ENCODE measurements at regions not wholly inside any gene's neighbourhood (a gene's known extent, or its start where the extent isn't known, plus 50 kb on each side); places are given as distances from the start of the nearest gene placed in this dataset.
A peak's percentile ranks its signal among the peaks of the same experiment; 100 is the strongest.

DNA sequence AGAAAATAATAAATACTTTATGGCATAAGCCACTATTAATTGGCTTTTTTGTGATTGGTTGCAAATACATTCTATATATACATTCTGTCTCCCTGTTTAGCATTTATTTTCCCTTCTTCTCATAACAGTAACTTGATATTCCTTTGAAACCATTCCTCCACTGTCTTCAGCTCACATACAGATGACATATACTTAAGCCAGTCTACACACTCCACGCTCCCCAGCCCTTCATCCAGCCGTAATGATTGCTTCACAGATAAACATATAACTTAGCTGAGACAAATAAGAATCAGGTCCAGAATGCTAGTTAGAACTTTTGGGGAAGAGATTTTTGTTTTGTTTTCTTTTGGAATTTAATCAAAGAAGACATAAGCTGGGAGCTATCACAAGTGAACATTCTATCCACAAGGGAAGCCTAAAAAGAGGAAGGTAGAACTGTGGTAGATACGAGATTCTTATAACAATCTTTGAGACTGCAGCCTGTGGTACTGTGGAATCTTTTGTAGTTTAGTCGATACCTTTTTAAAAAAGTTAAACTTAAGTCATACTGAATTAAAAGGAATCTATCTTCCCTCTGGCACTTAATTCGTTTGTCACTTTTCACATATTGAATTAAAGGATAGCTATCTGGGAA is 365.1 kb upstream of the PRR16 start:
- DNase-seq = peak; percentile 0 to 16 (median 11)
- intact Hi-C loops (cut with micrococcal nuclease) = no loop called here
- no peak overlapping the region for H2AFZ ChIP-seq (ENCODE audit: insufficient read depth, low read depth, low read length, poor library complexity, severe bottlenecking)

DNA sequence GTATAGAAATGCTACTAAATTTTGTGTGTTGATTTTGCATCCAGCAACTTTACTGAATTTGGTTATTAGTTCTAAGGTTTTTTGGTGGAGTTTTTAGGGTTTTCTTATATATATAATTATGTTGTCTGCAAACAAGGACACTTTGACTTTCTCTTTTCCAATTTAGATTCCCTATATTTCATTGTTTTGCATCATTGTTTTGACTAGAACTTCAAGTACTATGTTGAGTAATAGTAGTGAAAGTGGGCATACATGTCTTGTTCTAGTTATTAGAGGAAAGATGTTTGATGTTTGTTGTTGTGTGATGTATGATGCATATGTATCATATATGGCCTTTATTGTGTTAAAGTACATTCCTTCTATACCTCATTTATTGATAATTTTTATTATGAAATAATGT is 362.3 kb upstream of the PRR16 start:
- TF ChIP-seq CTCF (IDR thresholded peaks at IDR 0.05) = no peak
- intact Hi-C loops (cut with micrococcal nuclease) = no loop called here

More for the DNA sequence above, 365.1 kb upstream of the PRR16 start:
- peak overlapping the region in 2 of 7 donors; percentile 60 to 79 for H3K27ac Mint-ChIP-seq
- H3K9me3 Mint-ChIP-seq = no peaks in the 10 kb centered on the region
- H3K9me3 ChIP-seq (replicated peaks in 1 of 2; ENCODE audit: control insufficient read depth in 1 of 2, insufficient read depth in 1 of 2, low read length in 2 of 2) = no peaks in the 10 kb centered on the region
- no peaks in the 10 kb centered on the region for H3K36me3 Mint-ChIP-seq
- H3K36me3 ChIP-seq (replicated peaks in 1 of 2; ENCODE audit: control insufficient read depth in 1 of 2, insufficient read depth in 2 of 2, low read length in 2 of 2) = no peaks in the 10 kb centered on the region
- no peaks in the 10 kb centered on the region for H4K20me1 ChIP-seq (ENCODE audit: insufficient read depth, low read length)
- peaks cover 0 to 1% (median 0%) of the 10 kb centered on the region in 3 donors for H3K27me3 Mint-ChIP-seq (ENCODE audit: low read depth in 3 of 3)
- no peak overlapping the region for H3K27ac ChIP-seq (ENCODE audit: low read depth in 1 of 2, low read length in 2 of 2)
- H3K4me3 ChIP-seq (replicated peaks in 1 of 3; ENCODE audit: low read depth in 2 of 3, low read length in 3 of 3) = peak overlapping the region in 1 of 3 experiments; percentile 36
- peaks cover 58% of the 10 kb centered on the region for H3K4me1 Mint-ChIP-seq
- H3K9ac ChIP-seq (ENCODE audit: insufficient read depth, low read length, poor library complexity, severe bottlenecking) = no peak overlapping the region
- WGBS (ENCODE audit: insufficient coverage) = no CpG with 5 or more reads among the region's 5 CpGs
- no peak for TF ChIP-seq CTCF (IDR thresholded peaks at IDR 0.05)
- peak overlapping the region; percentile 39 for H3K4me2 ChIP-seq (replicated peaks; ENCODE audit: extremely low read depth, low read length, poor library complexity, severe bottlenecking)
- no peaks in the 10 kb centered on the region for H3K27me3 ChIP-seq (ENCODE audit: control insufficient read depth in 2 of 2, insufficient read depth in 2 of 2, low read length in 2 of 2)
- H3K4me3 Mint-ChIP-seq = peak overlapping the region; percentile 68 to 75
- H3K4me1 ChIP-seq (ENCODE audit: control insufficient read depth in 1 of 2, insufficient read depth in 2 of 2, low read length in 2 of 2) = peaks cover 17 to 25% of the 10 kb centered on the region in 2 donors
- no peaks in the 10 kb centered on the region for H3K79me2 ChIP-seq (ENCODE audit: insufficient read depth, low read length)

More for the DNA sequence above, 362.3 kb upstream of the PRR16 start:
- no peaks in the 10 kb centered on the region for H3K36me3 Mint-ChIP-seq
- H3K27me3 Mint-ChIP-seq (ENCODE audit: low read depth in 3 of 3) = peaks cover 0 to 1% (median under 1%) of the 10 kb centered on the region in 3 donors
- H2AFZ ChIP-seq (ENCODE audit: insufficient read depth, low read depth, low read length, poor library complexity, severe bottlenecking) = no peak overlapping the region
- H3K4me3 Mint-ChIP-seq = no peak overlapping the region
- H4K20me1 ChIP-seq (ENCODE audit: insufficient read depth, low read length) = no peaks in the 10 kb centered on the region
- peaks cover 14 to 15% of the 10 kb centered on the region in 2 donors for H3K4me1 ChIP-seq (ENCODE audit: control insufficient read depth in 1 of 2, insufficient read depth in 2 of 2, low read length in 2 of 2)
- no peak for DNase-seq
- H3K4me2 ChIP-seq (replicated peaks; ENCODE audit: extremely low read depth, low read length, poor library complexity, severe bottlenecking) = no peak overlapping the region
- H3K9ac ChIP-seq (ENCODE audit: insufficient read depth, low read length, poor library complexity, severe bottlenecking) = no peak overlapping the region
- no peaks in the 10 kb centered on the region for H3K79me2 ChIP-seq (ENCODE audit: insufficient read depth, low read length)
- no peaks in the 10 kb centered on the region for H3K9me3 Mint-ChIP-seq
- no peak overlapping the region for H3K27ac ChIP-seq (ENCODE audit: low read depth in 1 of 2, low read length in 2 of 2)
- H3K9me3 ChIP-seq (replicated peaks in 1 of 2; ENCODE audit: control insufficient read depth in 1 of 2, insufficient read depth in 1 of 2, low read length in 2 of 2) = no peaks in the 10 kb centered on the region
- peaks cover 57% of the 10 kb centered on the region for H3K4me1 Mint-ChIP-seq
- H3K36me3 ChIP-seq (replicated peaks in 1 of 2; ENCODE audit: control insufficient read depth in 1 of 2, insufficient read depth in 2 of 2, low read length in 2 of 2) = no peaks in the 10 kb centered on the region
- H3K4me3 ChIP-seq (replicated peaks in 1 of 3; ENCODE audit: low read depth in 2 of 3, low read length in 3 of 3) = no peak overlapping the region
- no peak overlapping the region for H3K27ac Mint-ChIP-seq
- H3K27me3 ChIP-seq (ENCODE audit: control insufficient read depth in 2 of 2, insufficient read depth in 2 of 2, low read length in 2 of 2) = no peaks in the 10 kb centered on the region
